ENCODE measurements at regions not wholly inside any gene's neighbourhood (a gene's known extent, or its start where the extent isn't known, plus 50 kb on each side); places are given as distances from the start of the nearest gene placed in this dataset.

- no peak overlapping the region for H3K4me3 ChIP-seq
- peaks cover 12% of the 10 kb centered on the region for H3K27me3 ChIP-seq
- H3K36me3 ChIP-seq: no peaks in the 10 kb centered on the region
- peaks cover 36% of the 10 kb centered on the region for H3K4me1 ChIP-seq (ENCODE audit: low read depth)
- DNase-seq (ENCODE audit: low read depth in 1 of 2, low spot score in 1 of 2): peak; percentile 13 to 98
- TF ChIP-seq, protein P1, sequence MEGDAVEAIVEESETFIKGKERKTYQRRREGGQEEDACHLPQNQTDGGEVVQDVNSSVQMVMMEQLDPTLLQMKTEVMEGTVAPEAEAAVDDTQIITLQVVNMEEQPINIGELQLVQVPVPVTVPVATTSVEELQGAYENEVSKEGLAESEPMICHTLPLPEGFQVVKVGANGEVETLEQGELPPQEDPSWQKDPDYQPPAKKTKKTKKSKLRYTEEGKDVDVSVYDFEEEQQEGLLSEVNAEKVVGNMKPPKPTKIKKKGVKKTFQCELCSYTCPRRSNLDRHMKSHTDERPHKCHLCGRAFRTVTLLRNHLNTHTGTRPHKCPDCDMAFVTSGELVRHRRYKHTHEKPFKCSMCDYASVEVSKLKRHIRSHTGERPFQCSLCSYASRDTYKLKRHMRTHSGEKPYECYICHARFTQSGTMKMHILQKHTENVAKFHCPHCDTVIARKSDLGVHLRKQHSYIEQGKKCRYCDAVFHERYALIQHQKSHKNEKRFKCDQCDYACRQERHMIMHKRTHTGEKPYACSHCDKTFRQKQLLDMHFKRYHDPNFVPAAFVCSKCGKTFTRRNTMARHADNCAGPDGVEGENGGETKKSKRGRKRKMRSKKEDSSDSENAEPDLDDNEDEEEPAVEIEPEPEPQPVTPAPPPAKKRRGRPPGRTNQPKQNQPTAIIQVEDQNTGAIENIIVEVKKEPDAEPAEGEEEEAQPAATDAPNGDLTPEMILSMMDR (IDR thresholded peaks at IDR 0.05; ENCODE audit: low read depth, low read length): no peak
- no peaks in the 10 kb centered on the region for H3K9me3 ChIP-seq (ENCODE audit: low read depth)
- H3K27ac ChIP-seq: no peak overlapping the region
Observed at GRCh38 chr2:64404002-64404731, 49.8 kb upstream of the LGALSL start.
